ENCODE measurements at regions not wholly inside any gene's neighbourhood (a gene's known extent, or its start where the extent isn't known, plus 50 kb on each side); places are given as distances from the start of the nearest gene placed in this dataset.
"Not testable (repeated sequence)": the region's sequence is repeated elsewhere in the genome, so short reads cannot be mapped to it uniquely, and the experiment has no call there.

DNA sequence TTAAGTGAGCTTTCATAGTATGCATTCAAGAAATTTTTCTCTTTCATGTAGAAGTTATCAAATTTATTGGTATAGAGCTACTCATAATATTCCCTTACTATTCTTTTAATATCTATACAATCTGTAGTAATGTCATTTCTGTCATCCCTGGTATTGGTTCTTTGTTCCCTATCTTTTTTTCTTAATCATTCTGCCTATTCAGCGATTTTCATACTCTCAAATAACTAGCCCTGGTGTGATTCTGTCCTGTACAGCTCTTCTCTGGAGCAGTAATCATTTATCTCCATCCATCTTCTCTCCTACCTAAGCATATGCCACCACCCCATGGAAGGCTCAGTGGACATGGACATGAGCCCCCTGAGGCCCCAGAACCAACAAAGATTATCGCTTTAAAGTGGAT is 213.2 kb upstream of the NEBL start:
- intact Hi-C loops (cut with micrococcal nuclease; ENCODE audit: unreplicated experiment): no loop called here
- no peaks in the 10 kb centered on the region for H3K36me3 ChIP-seq (ENCODE audit: low read depth)
- TF ChIP-seq, protein P1, sequence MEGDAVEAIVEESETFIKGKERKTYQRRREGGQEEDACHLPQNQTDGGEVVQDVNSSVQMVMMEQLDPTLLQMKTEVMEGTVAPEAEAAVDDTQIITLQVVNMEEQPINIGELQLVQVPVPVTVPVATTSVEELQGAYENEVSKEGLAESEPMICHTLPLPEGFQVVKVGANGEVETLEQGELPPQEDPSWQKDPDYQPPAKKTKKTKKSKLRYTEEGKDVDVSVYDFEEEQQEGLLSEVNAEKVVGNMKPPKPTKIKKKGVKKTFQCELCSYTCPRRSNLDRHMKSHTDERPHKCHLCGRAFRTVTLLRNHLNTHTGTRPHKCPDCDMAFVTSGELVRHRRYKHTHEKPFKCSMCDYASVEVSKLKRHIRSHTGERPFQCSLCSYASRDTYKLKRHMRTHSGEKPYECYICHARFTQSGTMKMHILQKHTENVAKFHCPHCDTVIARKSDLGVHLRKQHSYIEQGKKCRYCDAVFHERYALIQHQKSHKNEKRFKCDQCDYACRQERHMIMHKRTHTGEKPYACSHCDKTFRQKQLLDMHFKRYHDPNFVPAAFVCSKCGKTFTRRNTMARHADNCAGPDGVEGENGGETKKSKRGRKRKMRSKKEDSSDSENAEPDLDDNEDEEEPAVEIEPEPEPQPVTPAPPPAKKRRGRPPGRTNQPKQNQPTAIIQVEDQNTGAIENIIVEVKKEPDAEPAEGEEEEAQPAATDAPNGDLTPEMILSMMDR (conservative IDR thresholded peaks at IDR 0.05): no peak
- H3K4me1 ChIP-seq (replicated peaks; ENCODE audit: insufficient read depth): no peaks in the 10 kb centered on the region
- DNase-seq: no peak
- ChIA-PET POLR2A (ENCODE audit: unreplicated experiment) (no interaction called here), CTCF (interaction anchor here (0.7 kb wide), 1 partner anchor 159 kb away, joined by 3 read pairs; no protein-coding TSS in a partner anchor)
- no peak overlapping the region for H3K27ac ChIP-seq
- BruUV-seq (replicated peaks): no TSS peak
- no peaks in the 10 kb centered on the region for H3K9me3 ChIP-seq (ENCODE audit: insufficient read depth, low read depth)
- no peak overlapping the region for H3K4me3 ChIP-seq
- H3K4me2 ChIP-seq: no peak overlapping the region
- no peaks in the 10 kb centered on the region for H3K27me3 ChIP-seq (ENCODE audit: insufficient read depth, low read depth)
- no peak overlapping the region for H2AFZ ChIP-seq
- H4K20me1 ChIP-seq (ENCODE audit: insufficient read depth): no peaks in the 10 kb centered on the region
- no peaks in the 10 kb centered on the region for H3K79me2 ChIP-seq (ENCODE audit: low read depth)
- no peaks in the 10 kb centered on the region for H3K9me2 ChIP-seq (ENCODE audit: insufficient read depth)
- H3F3A ChIP-seq (ENCODE audit: insufficient read depth, low read depth): no peaks in the 10 kb centered on the region

GRCh38 chr10:21106931-21107330 is 209.8 kb upstream of the NEBL start:
- H3K36me3 ChIP-seq (ENCODE audit: low read depth); H3K4me3 ChIP-seq; H4K20me1 ChIP-seq (ENCODE audit: insufficient read depth); H2AFZ ChIP-seq; H3K27me3 ChIP-seq (ENCODE audit: insufficient read depth, low read depth); H3K27ac ChIP-seq; BruUV-seq (replicated peaks); intact Hi-C loops (cut with micrococcal nuclease; ENCODE audit: unreplicated experiment); H3F3A ChIP-seq (ENCODE audit: insufficient read depth, low read depth); H3K9me2 ChIP-seq (ENCODE audit: insufficient read depth); H3K9me3 ChIP-seq (ENCODE audit: insufficient read depth, low read depth); H3K4me1 ChIP-seq (replicated peaks; ENCODE audit: insufficient read depth); H3K79me2 ChIP-seq (ENCODE audit: low read depth); H3K4me2 ChIP-seq; DNase-seq; CTCF ChIA-PET; POLR2A ChIA-PET (ENCODE audit: unreplicated experiment): not testable (repeated sequence)

GRCh38 chr10:21105331-21105730 is 208.2 kb upstream of the NEBL start:
- BruUV-seq (replicated peaks); H3K9me2 ChIP-seq (ENCODE audit: insufficient read depth); H3F3A ChIP-seq (ENCODE audit: insufficient read depth, low read depth); H3K27me3 ChIP-seq (ENCODE audit: insufficient read depth, low read depth); intact Hi-C loops (cut with micrococcal nuclease; ENCODE audit: unreplicated experiment); H3K9me3 ChIP-seq (ENCODE audit: insufficient read depth, low read depth); H3K79me2 ChIP-seq (ENCODE audit: low read depth); H2AFZ ChIP-seq; H3K4me2 ChIP-seq; H3K4me3 ChIP-seq; POLR2A ChIA-PET (ENCODE audit: unreplicated experiment); H3K36me3 ChIP-seq (ENCODE audit: low read depth); H4K20me1 ChIP-seq (ENCODE audit: insufficient read depth); DNase-seq; CTCF ChIA-PET; H3K27ac ChIP-seq: not testable (repeated sequence)
- H3K4me1 ChIP-seq (replicated peaks; ENCODE audit: insufficient read depth): peaks cover 19% of the 10 kb centered on the region

DNA sequence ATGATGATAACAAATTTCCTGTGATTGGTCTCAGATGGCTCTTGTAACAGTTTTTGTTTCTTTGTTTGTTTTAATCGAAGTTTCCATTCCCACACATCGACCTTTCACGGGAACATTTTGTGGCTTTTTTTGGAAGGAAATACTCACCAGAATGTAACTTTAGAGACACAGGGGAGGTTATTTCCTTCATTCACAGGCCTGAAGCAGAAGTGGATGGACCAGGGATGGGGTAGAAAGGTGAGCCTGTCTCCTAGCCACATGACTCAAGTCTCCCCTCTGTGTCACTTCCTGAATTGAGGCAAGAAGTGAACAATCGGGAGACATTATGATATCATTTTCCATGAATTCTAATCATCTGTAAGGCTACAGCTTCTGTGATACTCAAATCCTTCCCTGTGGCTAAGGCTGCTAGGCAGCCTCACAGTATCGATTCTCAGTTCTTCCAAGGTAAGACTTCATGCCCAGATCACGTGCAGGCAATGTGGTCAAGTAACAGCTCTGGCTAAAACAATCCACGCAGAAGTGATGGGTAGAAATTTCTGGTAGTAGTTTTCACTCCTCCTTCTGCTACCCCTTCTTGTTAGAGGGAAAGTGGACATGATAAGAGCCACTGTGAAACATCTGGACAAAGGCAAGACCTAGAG is 203.9 kb upstream of the NEBL start:
- H3K9me3 ChIP-seq (ENCODE audit: insufficient read depth, low read depth): no peaks in the 10 kb centered on the region
- peaks cover 11% of the 10 kb centered on the region for H3F3A ChIP-seq (ENCODE audit: insufficient read depth, low read depth)
- H3K4me3 ChIP-seq: no peak overlapping the region
- CTCF ChIA-PET: no interaction called here
- no peaks in the 10 kb centered on the region for H3K36me3 ChIP-seq (ENCODE audit: low read depth)
- no TSS peak for BruUV-seq (replicated peaks)
- POLR2A ChIA-PET (ENCODE audit: unreplicated experiment): interaction anchor here (0.6 kb wide), 1 partner anchor 712 kb away, joined by 9 read pairs; no protein-coding TSS in a partner anchor
- H3K27me3 ChIP-seq (ENCODE audit: insufficient read depth, low read depth): no peaks in the 10 kb centered on the region
- intact Hi-C loops (cut with micrococcal nuclease; ENCODE audit: unreplicated experiment): no loop called here
- 0 out of 2 replicates have a peak overlapping the region, but pooled peaks have one; percentile 58 for H2AFZ ChIP-seq
- H3K27ac ChIP-seq: peak overlapping the region; percentile 78
- peaks cover 38% of the 10 kb centered on the region for H3K4me1 ChIP-seq (replicated peaks; ENCODE audit: insufficient read depth)
- no peaks in the 10 kb centered on the region for H3K9me2 ChIP-seq (ENCODE audit: insufficient read depth)
- peak in 1 of 2 experiments; percentile 70 for DNase-seq
- H3K79me2 ChIP-seq (ENCODE audit: low read depth): no peaks in the 10 kb centered on the region
- no peaks in the 10 kb centered on the region for H4K20me1 ChIP-seq (ENCODE audit: insufficient read depth)
- H3K4me2 ChIP-seq: peak overlapping the region; percentile 10
- TF ChIP-seq EZH2 (IDR thresholded peaks at IDR 0.05; ENCODE audit: low read depth): no peak
- TF ChIP-seq, protein P1 (conservative IDR thresholded peaks at IDR 0.05): no peak
